OCI-LY1 (cell line): ENCODE measurements at regions not wholly inside any gene's neighbourhood (a gene's known extent, or its start where the extent isn't known, plus 50 kb on each side); places are given as distances from the start of the nearest gene placed in this dataset.

Source experiments
- H2AFZ ChIP-seq: fragments of 200-600 bp; sonication (generic), shearing (Covaris generic); 2 replicates; pipeline ENCODE4 v1.6.0; 2014; ENCODE audit warnings: antibody characterized with exemption, mild to moderate bottlenecking, low read length
- H3F3A ChIP-seq: fragments of 200-600 bp; sonication (generic), shearing (Covaris generic); 2 replicates; pipeline ENCODE4 v1.6.0; 2014; ENCODE audit warnings: mild to moderate bottlenecking, antibody characterized with exemption, low read length, moderate library complexity; ENCODE audit not compliant: insufficient read depth
- H3K27ac ChIP-seq: fragments of 200-600 bp; sonication (generic); 2 replicates; pipeline ENCODE4 v1.5.1; 2014; ENCODE audit warnings: low read length, mixed run types, mild to moderate bottlenecking, low read depth; ENCODE audit not compliant: poor library complexity, severe bottlenecking
- H3K27me3 ChIP-seq: fragments of 200-600 bp; sonication (generic); 2 replicates; pipeline ENCODE4 v1.6.0; 2014; ENCODE audit warnings: antibody characterized with exemption, mild to moderate bottlenecking, low read length, moderate library complexity; ENCODE audit not compliant: insufficient read depth
- H3K36me3 ChIP-seq: fragments of 200-600 bp; sonication (generic); 2 replicates; pipeline ENCODE4 v1.6.1; 2014; ENCODE audit warnings: mild to moderate bottlenecking, antibody characterized with exemption, low read length, moderate library complexity, mixed read lengths; ENCODE audit not compliant: insufficient read depth
- H3K4me1 ChIP-seq: fragments of 200-600 bp; sonication (generic); 2 replicates; pipeline ENCODE4 v1.5.1; 2014; ENCODE audit warnings: mild to moderate bottlenecking, low read length, moderate library complexity; ENCODE audit not compliant: insufficient read depth, severe bottlenecking
- H3K4me2 ChIP-seq: fragments of 200-600 bp; sonication (generic), shearing (Covaris generic); 2 replicates; pipeline ENCODE4 v1.6.1; 2014; ENCODE audit warnings: low read length
- H3K4me3 ChIP-seq: fragments of 200-600 bp; sonication (generic); 2 replicates; pipeline ENCODE4 v1.5.1; 2014; ENCODE audit warnings: low read length, low read depth, mild to moderate bottlenecking, mixed read lengths; ENCODE audit not compliant: poor library complexity, severe bottlenecking
- H3K79me2 ChIP-seq: fragments of 200-600 bp; shearing (Covaris generic); 2 replicates; pipeline ENCODE4 v1.6.1; 2016; ENCODE audit warnings: mixed run types, low read length, mixed read lengths; ENCODE audit not compliant: insufficient read depth
- H3K9ac ChIP-seq: fragments of 200-600 bp; sonication (generic), shearing (Covaris generic); 2 replicates; pipeline ENCODE4 v1.6.1; 2014; ENCODE audit warnings: mild to moderate bottlenecking, low read length, mixed read lengths
- H3K9me2 ChIP-seq: fragments of 200-600 bp; sonication (generic), shearing (Covaris generic); 2 replicates; pipeline ENCODE4 v1.6.1; 2014; ENCODE audit warnings: low read depth, mild to moderate bottlenecking, low read length, mixed read lengths
- H3K9me3 ChIP-seq: fragments of 200-600 bp; shearing (Covaris generic); 2 replicates; pipeline ENCODE4 v1.6.1; 2014; ENCODE audit warnings: low read length, mixed read lengths
- H4K20me1 ChIP-seq: fragments of 200-600 bp; sonication (generic), shearing (Covaris generic); 2 replicates; pipeline ENCODE4 v1.6.0; 2016; ENCODE audit warnings: mild to moderate bottlenecking, low read length; ENCODE audit not compliant: insufficient read depth
- CTCF ChIP-seq: fragments of 200-600 bp; sonication (generic), shearing (Covaris generic); IDR thresholded peaks from 2 replicates; pipeline ENCODE4 v1.5.1; 2017; ENCODE audit warnings: mild to moderate bottlenecking, antibody characterized with exemption, low read length, moderate library complexity, mixed read lengths
- EZH2 ChIP-seq: fragments of 200-600 bp; sonication (generic), shearing (Covaris generic); IDR thresholded peaks from 2 replicates; pipeline ENCODE4 v1.8.0; 2017; ENCODE audit warnings: borderline replicate concordance, mixed run types, mild to moderate bottlenecking, antibody characterized with exemption, low read length, moderate library complexity, mixed read lengths

- Histone ChIP-seq H3K4me2 (no peak overlapping the region), H3K79me2 (no peaks in the 10 kb centered on the region), H3K9me3 (no peaks in the 10 kb centered on the region), H3K27ac (no peak overlapping the region), H3K4me3 (no peak overlapping the region), H3K4me1 (no peaks in the 10 kb centered on the region), H3F3A (no peaks in the 10 kb centered on the region), H3K9ac (no peak overlapping the region), H4K20me1 (no peaks in the 10 kb centered on the region), H2AFZ (no peak overlapping the region), H3K27me3 (no peaks in the 10 kb centered on the region), H3K36me3 (no peaks in the 10 kb centered on the region), H3K9me2 (no peaks in the 10 kb centered on the region)
- no peak for TF ChIP-seq CTCF
- TF ChIP-seq EZH2 = no peak
Measured at GRCh38 chr1:192862271-192862670, 53.4 kb downstream of the RGS2 start.

GRCh38 chr1:192866241-192866868 is 57.5 kb downstream of the RGS2 start:
- TF ChIP-seq CTCF = no peak
- TF ChIP-seq EZH2 = no peak
- no peak overlapping the region for H3K9ac ChIP-seq
- H3K27ac ChIP-seq = no peak overlapping the region
- H3K79me2 ChIP-seq = no peaks in the 10 kb centered on the region
- H4K20me1 ChIP-seq = no peaks in the 10 kb centered on the region
- H3K4me2 ChIP-seq = no peak overlapping the region
- H3K36me3 ChIP-seq = no peaks in the 10 kb centered on the region
- no peaks in the 10 kb centered on the region for H3K27me3 ChIP-seq
- H2AFZ ChIP-seq = no peak overlapping the region
- no peaks in the 10 kb centered on the region for H3F3A ChIP-seq
- H3K9me3 ChIP-seq = no peaks in the 10 kb centered on the region
- H3K4me1 ChIP-seq = no peaks in the 10 kb centered on the region
- H3K9me2 ChIP-seq = no peaks in the 10 kb centered on the region
- no peak overlapping the region for H3K4me3 ChIP-seq

- Histone ChIP-seq H3K27ac (no peak overlapping the region), H4K20me1 (no peaks in the 10 kb centered on the region), H2AFZ (no peak overlapping the region), H3K27me3 (no peaks in the 10 kb centered on the region), H3K9me3 (no peaks in the 10 kb centered on the region), H3K4me3 (no peak overlapping the region), H3K36me3 (no peaks in the 10 kb centered on the region), H3K4me1 (no peaks in the 10 kb centered on the region), H3K9me2 (no peaks in the 10 kb centered on the region), H3K79me2 (no peaks in the 10 kb centered on the region), H3K9ac (no peak overlapping the region), H3F3A (no peaks in the 10 kb centered on the region), H3K4me2 (no peak overlapping the region)
- TF ChIP-seq CTCF (no peak), EZH2 (no peak)
Measured at GRCh38 chr1:192867180-192867579, 58.3 kb downstream of the RGS2 start.
